Activated naive CD4-positive, alpha-beta T cell treated with anti-CD3 and anti-CD28 coated beads, Interleukin-2, amount 10 ng/mL, durations not matched to agents 7 days and 5 days (primary cell): ENCODE measurements at regions not wholly inside any gene's neighbourhood (a gene's known extent, or its start where the extent isn't known, plus 50 kb on each side); places are given as distances from the start of the nearest gene placed in this dataset.

Source experiments
- CTCF ChIA-PET: fragments of 350-600 bp; sonication (Branson Sonifier 250); formaldehyde crosslinking; loops from one replicate; lab custom pipeline; 2021; ENCODE audit warnings: antibody characterized with exemption; lab: Charles Lee
- DNase-seq: peaks from one replicate; pipeline ENCODE4 v3.0.0-alpha.2; 2020
- H3K27ac Mint-ChIP-seq: one replicate; pipeline ENCODE4 v1.8.0; 2021; ENCODE audit warnings: mild to moderate bottlenecking, moderate library complexity, mixed read lengths
- H3K27me3 Mint-ChIP-seq: one replicate; pipeline ENCODE4 v1.8.0; 2021; ENCODE audit warnings: mild to moderate bottlenecking, mixed read lengths
- H3K36me3 Mint-ChIP-seq: one replicate; pipeline ENCODE4 v1.8.0; 2021; ENCODE audit warnings: mixed read lengths
- H3K4me1 Mint-ChIP-seq: one replicate; pipeline ENCODE4 v1.8.0; 2021; ENCODE audit warnings: mixed read lengths
- H3K4me3 Mint-ChIP-seq: one replicate; pipeline ENCODE4 v1.8.0; 2021; ENCODE audit warnings: mild to moderate bottlenecking, moderate library complexity, mixed read lengths
- H3K9me3 Mint-ChIP-seq: one replicate; pipeline ENCODE4 v1.8.0; 2021; ENCODE audit warnings: mixed read lengths

- Mint-ChIP-seq H3K36me3 (no peaks in the 10 kb centered on the region), H3K27me3 (peaks cover 9% of the 10 kb centered on the region), H3K4me1 (no peaks in the 10 kb centered on the region), H3K27ac (no peak overlapping the region), H3K4me3 (no peak overlapping the region), H3K9me3 (no peaks in the 10 kb centered on the region)
- no peak for DNase-seq
- CTCF ChIA-PET, result no interaction called here
Observed at GRCh38 chr10:90975096-90975495, 54.2 kb upstream of the ANKRD1 start.

- no peaks in the 10 kb centered on the region for H3K4me1 Mint-ChIP-seq
- no peaks in the 10 kb centered on the region for H3K36me3 Mint-ChIP-seq
- no peak overlapping the region for H3K4me3 Mint-ChIP-seq
- H3K9me3 Mint-ChIP-seq, result no peaks in the 10 kb centered on the region
- CTCF ChIA-PET, result no interaction called here
- H3K27ac Mint-ChIP-seq, result peak overlapping the region; percentile 15
- no peak for DNase-seq
- peaks cover 9% of the 10 kb centered on the region for H3K27me3 Mint-ChIP-seq
Observed at GRCh38 chr10:90977162-90977854, 56.4 kb upstream of the ANKRD1 start.

GRCh38 chr10:90977855-90978486 lies 57.1 kb upstream of the ANKRD1 start:
- Mint-ChIP-seq H3K4me3 (no peak overlapping the region), H3K27ac (no peak overlapping the region), H3K9me3 (no peaks in the 10 kb centered on the region), H3K36me3 (no peaks in the 10 kb centered on the region), H3K27me3 (peaks cover 9% of the 10 kb centered on the region), H3K4me1 (no peaks in the 10 kb centered on the region)
- DNase-seq, result no peak
- CTCF ChIA-PET, result interaction anchor here (1.4 kb wide), 1 partner anchor 12 kb away, joined by 3 read pairs; no protein-coding TSS in a partner anchor

- Mint-ChIP-seq H3K4me3 (no peak overlapping the region), H3K27ac (no peak overlapping the region), H3K4me1 (no peaks in the 10 kb centered on the region), H3K9me3 (no peaks in the 10 kb centered on the region), H3K36me3 (no peaks in the 10 kb centered on the region), H3K27me3 (no peaks in the 10 kb centered on the region)
- DNase-seq, result no peak
- CTCF ChIA-PET, result no interaction called here
Observed at GRCh38 chr10:90982406-90983008, 61.6 kb upstream of the ANKRD1 start.

GRCh38 chr10:90983914-90984549 lies 63.1 kb upstream of the ANKRD1 start:
- no peak overlapping the region for H3K27ac Mint-ChIP-seq
- DNase-seq, result no peak
- no peaks in the 10 kb centered on the region for H3K36me3 Mint-ChIP-seq
- CTCF ChIA-PET, result no interaction called here
- H3K27me3 Mint-ChIP-seq, result no peaks in the 10 kb centered on the region
- H3K4me1 Mint-ChIP-seq, result no peaks in the 10 kb centered on the region
- no peaks in the 10 kb centered on the region for H3K9me3 Mint-ChIP-seq
- no peak overlapping the region for H3K4me3 Mint-ChIP-seq

- no peaks in the 10 kb centered on the region for H3K27me3 Mint-ChIP-seq
- H3K27ac Mint-ChIP-seq, result no peak overlapping the region
- H3K4me1 Mint-ChIP-seq, result no peaks in the 10 kb centered on the region
- DNase-seq, result no peak
- no peak overlapping the region for H3K4me3 Mint-ChIP-seq
- H3K36me3 Mint-ChIP-seq, result no peaks in the 10 kb centered on the region
- no peaks in the 10 kb centered on the region for H3K9me3 Mint-ChIP-seq
- CTCF ChIA-PET, result no interaction called here
Observed at GRCh38 chr10:90984898-90985297, 64.0 kb upstream of the ANKRD1 start.

GRCh38 chr10:90985321-90985933 lies 64.5 kb upstream of the ANKRD1 start:
- DNase-seq, result no peak
- Mint-ChIP-seq H3K27me3 (no peaks in the 10 kb centered on the region), H3K27ac (no peak overlapping the region), H3K4me1 (no peaks in the 10 kb centered on the region), H3K9me3 (no peaks in the 10 kb centered on the region), H3K36me3 (no peaks in the 10 kb centered on the region), H3K4me3 (no peak overlapping the region)
- CTCF ChIA-PET, result interaction anchor here (0.9 to 1.5 kb wide), 2 partner anchors 20 to 21 kb away, joined by 3 read pairs; no protein-coding TSS in a partner anchor

- Mint-ChIP-seq H3K4me3 (no peak overlapping the region), H3K4me1 (no peaks in the 10 kb centered on the region), H3K27ac (no peak overlapping the region), H3K9me3 (no peaks in the 10 kb centered on the region), H3K36me3 (no peaks in the 10 kb centered on the region), H3K27me3 (no peaks in the 10 kb centered on the region)
- no peak for DNase-seq
- CTCF ChIA-PET, result interaction anchor here (0.5 to 1.5 kb wide), 3 partner anchors 20 to 85 kb away, joined by 3 read pairs; no protein-coding TSS in a partner anchor
Observed at GRCh38 chr10:90986136-90986760, 65.4 kb upstream of the ANKRD1 start.

GRCh38 chr10:90986870-90987269 lies 66.0 kb upstream of the ANKRD1 start:
- no peaks in the 10 kb centered on the region for H3K36me3 Mint-ChIP-seq
- no peak for DNase-seq
- no peaks in the 10 kb centered on the region for H3K4me1 Mint-ChIP-seq
- no peak overlapping the region for H3K27ac Mint-ChIP-seq
- H3K9me3 Mint-ChIP-seq, result no peaks in the 10 kb centered on the region
- no peak overlapping the region for H3K4me3 Mint-ChIP-seq
- no peaks in the 10 kb centered on the region for H3K27me3 Mint-ChIP-seq
- CTCF ChIA-PET, result interaction anchor here (1.5 kb wide), 1 partner anchor 19 kb away, joined by 3 read pairs; no protein-coding TSS in a partner anchor

GRCh38 chr10:90987383-90987782 lies 66.5 kb upstream of the ANKRD1 start:
- DNase-seq, result no peak
- Mint-ChIP-seq H3K9me3 (no peaks in the 10 kb centered on the region), H3K36me3 (no peaks in the 10 kb centered on the region), H3K4me3 (no peak overlapping the region), H3K4me1 (no peaks in the 10 kb centered on the region), H3K27ac (no peak overlapping the region), H3K27me3 (no peaks in the 10 kb centered on the region)
- CTCF ChIA-PET, result no interaction called here

- no peaks in the 10 kb centered on the region for H3K9me3 Mint-ChIP-seq
Observed at GRCh38 chr10:90988024-90988423, 67.1 kb upstream of the ANKRD1 start.

GRCh38 chr10:90988802-90989201 lies 67.9 kb upstream of the ANKRD1 start:
- Mint-ChIP-seq H3K27me3 (peaks cover 1% of the 10 kb centered on the region), H3K4me3 (no peak overlapping the region), H3K36me3 (no peaks in the 10 kb centered on the region), H3K9me3 (no peaks in the 10 kb centered on the region), H3K4me1 (no peaks in the 10 kb centered on the region), H3K27ac (no peak overlapping the region)
- DNase-seq, result no peak
- CTCF ChIA-PET, result interaction anchor here (1.0 to 3.2 kb wide), 3 partner anchors 12 to 513 kb away, joined by 3 to 10 read pairs (median 4); no protein-coding TSS in a partner anchor

More at GRCh38 chr10:90988024-90988423, 67.1 kb upstream of the ANKRD1 start:
- no peak overlapping the region for H3K4me3 Mint-ChIP-seq
- no peaks in the 10 kb centered on the region for H3K27me3 Mint-ChIP-seq
- no peaks in the 10 kb centered on the region for H3K4me1 Mint-ChIP-seq
- no peaks in the 10 kb centered on the region for H3K36me3 Mint-ChIP-seq
- CTCF ChIA-PET, result interaction anchor here (1.0 to 3.2 kb wide), 3 partner anchors 12 to 514 kb away, joined by 3 to 10 read pairs (median 4); no protein-coding TSS in a partner anchor
- DNase-seq, result no peak
- no peak overlapping the region for H3K27ac Mint-ChIP-seq

- no peak for DNase-seq
- H3K4me1 Mint-ChIP-seq, result no peaks in the 10 kb centered on the region
- no peak overlapping the region for H3K27ac Mint-ChIP-seq
- H3K27me3 Mint-ChIP-seq, result peaks cover 3% of the 10 kb centered on the region
- H3K36me3 Mint-ChIP-seq, result no peaks in the 10 kb centered on the region
- no peaks in the 10 kb centered on the region for H3K9me3 Mint-ChIP-seq
- H3K4me3 Mint-ChIP-seq, result no peak overlapping the region
- CTCF ChIA-PET, result interaction anchor here (1.7 to 3.2 kb wide), 2 partner anchors 11 to 17 kb away, joined by 4 to 10 read pairs; no protein-coding TSS in a partner anchor
Observed at GRCh38 chr10:90989378-90989777, 68.5 kb upstream of the ANKRD1 start.
